ENCODE measurements at regions not wholly inside any gene's neighbourhood (a gene's known extent, or its start where the extent isn't known, plus 50 kb on each side); places are given as distances from the start of the nearest gene placed in this dataset.

DNA sequence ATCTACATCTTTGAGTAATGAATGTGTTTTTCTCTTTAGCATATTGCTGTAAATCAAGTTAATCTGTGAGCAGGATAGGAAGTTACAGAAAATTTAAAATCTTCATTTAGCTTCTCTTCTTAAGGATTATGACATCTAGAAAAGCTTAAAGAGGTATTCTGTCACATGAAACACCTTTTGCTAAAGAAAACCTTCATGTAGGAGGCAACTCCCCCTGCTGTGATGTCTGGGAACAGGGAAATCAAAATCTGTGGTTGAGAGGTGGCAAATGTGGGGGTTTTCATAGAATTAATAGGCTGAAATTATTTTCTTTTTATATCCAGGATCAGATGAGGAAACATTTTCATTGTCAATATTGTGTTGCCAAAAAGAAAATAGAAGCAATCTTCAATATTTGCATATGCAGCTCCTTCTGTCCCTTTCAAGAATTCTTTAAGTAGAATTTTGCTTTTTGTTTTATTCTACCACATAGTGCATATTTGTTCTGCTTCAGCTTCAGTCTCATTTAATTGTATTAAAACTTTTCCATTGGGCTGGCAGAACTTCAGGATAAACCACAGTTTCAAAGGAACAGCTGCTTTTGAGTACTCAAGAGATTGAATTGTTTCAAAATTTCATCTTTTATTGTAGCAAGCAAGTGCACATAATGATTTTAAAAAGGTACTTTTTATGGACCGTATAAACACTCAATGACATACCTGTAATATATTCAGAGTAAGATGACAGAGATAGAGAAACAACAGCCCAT is 128.4 kb downstream of the RAP2B start:
- DNase-seq (ENCODE audit: insufficient read length), result no peak
- no peak for FAIRE-seq
- no peak for TF ChIP-seq TAF1 (IDR thresholded peaks at IDR 0.05; ENCODE audit: borderline replicate concordance, low read depth, low read length)
- no peak for TF ChIP-seq POLR2A (IDR thresholded peaks at IDR 0.05; ENCODE audit: low read depth, low read length)
- TF ChIP-seq POLR2AphosphoS5 (IDR thresholded peaks at IDR 0.05; ENCODE audit: low read depth, low read length), result no peak

DNA sequence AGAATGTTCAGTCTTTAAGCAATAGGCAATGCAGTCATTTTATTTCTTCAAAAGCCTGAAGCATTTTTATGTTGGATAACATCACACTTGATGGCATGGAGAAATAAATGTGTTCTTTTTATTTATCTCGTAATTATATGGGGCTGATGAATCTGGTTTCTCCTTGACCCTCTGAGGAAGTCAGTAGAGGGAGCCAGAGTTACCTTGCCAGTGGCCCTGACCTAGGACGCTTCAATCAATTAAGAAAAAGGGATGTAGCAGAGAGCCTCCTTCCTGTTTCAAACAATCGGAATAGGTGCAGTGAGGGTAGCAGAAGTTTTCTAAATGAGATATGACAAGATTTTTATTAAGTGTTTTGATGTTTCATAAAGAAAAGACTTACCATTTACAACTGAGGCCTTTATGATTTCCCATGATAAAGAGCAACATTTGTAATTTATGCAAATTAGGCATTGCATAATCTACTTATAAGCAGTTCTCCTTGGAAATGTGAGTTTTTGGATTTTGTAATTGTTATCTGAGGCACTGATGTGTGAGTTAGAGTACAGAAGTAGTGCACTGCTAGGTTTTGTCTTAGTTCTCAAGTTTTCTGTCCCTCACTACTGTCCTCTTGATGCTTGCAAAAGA is 129.1 kb downstream of the RAP2B start:
- TF ChIP-seq POLR2AphosphoS5 (IDR thresholded peaks at IDR 0.05; ENCODE audit: low read depth, low read length) (no peak), POLR2A (IDR thresholded peaks at IDR 0.05; ENCODE audit: low read depth, low read length) (no peak), TAF1 (IDR thresholded peaks at IDR 0.05; ENCODE audit: borderline replicate concordance, low read depth, low read length) (no peak)
- DNase-seq (ENCODE audit: insufficient read length) (no peak), FAIRE-seq (no peak)

DNA sequence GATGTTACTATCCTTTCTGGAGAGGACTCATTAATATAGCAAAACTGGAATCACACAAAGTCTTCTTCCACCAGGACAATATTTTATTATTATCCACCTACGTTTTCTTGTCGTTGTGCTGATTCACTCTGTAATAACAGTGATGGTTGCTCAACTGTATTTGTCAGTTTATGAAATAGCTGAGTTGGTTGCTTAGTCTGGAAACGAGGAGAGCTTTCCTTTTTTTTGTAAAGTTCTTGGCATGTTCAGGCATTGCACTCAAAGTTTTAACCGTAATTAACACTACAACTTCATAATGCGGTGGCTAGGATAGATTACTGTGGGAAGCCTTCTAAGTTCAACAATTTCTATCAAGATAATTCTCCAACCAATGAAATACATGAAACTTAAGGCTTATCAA is 131.2 kb downstream of the RAP2B start:
- FAIRE-seq, result no peak
- TF ChIP-seq TAF1 (IDR thresholded peaks at IDR 0.05; ENCODE audit: borderline replicate concordance, low read depth, low read length) (no peak), POLR2AphosphoS5 (IDR thresholded peaks at IDR 0.05; ENCODE audit: low read depth, low read length) (no peak), POLR2A (IDR thresholded peaks at IDR 0.05; ENCODE audit: low read depth, low read length) (no peak)
- no peak for DNase-seq (ENCODE audit: insufficient read length)

DNA sequence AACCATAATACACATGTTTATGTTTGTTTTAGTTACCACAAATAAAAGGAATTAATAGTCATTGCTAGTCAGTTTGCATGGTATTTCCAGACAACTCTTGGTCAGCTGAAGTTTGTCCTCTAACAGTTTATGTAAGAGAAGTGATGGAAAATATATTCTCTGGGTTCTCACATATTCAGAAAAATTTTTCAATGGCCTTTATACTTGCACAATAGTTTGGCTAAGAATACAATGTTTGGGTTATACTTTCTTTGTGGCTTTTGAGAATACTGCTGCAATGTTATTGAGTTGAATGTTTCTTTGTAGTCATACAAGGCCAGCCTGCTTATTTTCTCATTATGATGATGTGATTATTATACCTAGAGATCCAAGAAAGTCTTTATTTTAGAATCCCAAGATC is 133.9 kb downstream of the RAP2B start:
- TF ChIP-seq POLR2A (IDR thresholded peaks at IDR 0.05; ENCODE audit: low read depth, low read length) (no peak), POLR2AphosphoS5 (IDR thresholded peaks at IDR 0.05; ENCODE audit: low read depth, low read length) (no peak), TAF1 (IDR thresholded peaks at IDR 0.05; ENCODE audit: borderline replicate concordance, low read depth, low read length) (no peak)
- no peak for FAIRE-seq

DNA sequence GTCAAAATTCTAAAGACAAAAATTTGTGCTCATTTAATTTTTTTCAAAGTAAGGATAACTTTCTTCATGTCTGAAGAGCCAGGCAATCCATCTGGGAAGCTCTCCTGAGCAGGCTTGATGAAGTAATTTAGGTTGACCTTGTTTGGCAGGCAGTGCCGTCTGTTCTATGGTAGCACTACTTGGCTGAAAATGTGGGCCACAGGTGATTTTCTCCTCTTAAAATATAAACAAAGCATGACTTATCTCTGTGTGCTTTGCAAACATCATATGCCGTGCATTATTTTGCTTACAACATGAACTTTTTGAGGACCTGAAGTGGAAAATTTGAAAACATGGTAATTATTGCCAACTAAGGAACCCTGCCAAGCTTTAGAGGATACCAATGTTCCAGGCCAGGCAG is 143.2 kb downstream of the RAP2B start:
- TF ChIP-seq TAF1 (IDR thresholded peaks at IDR 0.05; ENCODE audit: borderline replicate concordance, low read depth, low read length), result no peak
- TF ChIP-seq POLR2A (IDR thresholded peaks at IDR 0.05; ENCODE audit: low read depth, low read length), result no peak
- no peak for TF ChIP-seq POLR2AphosphoS5 (IDR thresholded peaks at IDR 0.05; ENCODE audit: low read depth, low read length)

More for the DNA sequence above, 133.9 kb downstream of the RAP2B start:
- no peak for DNase-seq (ENCODE audit: insufficient read length)

DNA sequence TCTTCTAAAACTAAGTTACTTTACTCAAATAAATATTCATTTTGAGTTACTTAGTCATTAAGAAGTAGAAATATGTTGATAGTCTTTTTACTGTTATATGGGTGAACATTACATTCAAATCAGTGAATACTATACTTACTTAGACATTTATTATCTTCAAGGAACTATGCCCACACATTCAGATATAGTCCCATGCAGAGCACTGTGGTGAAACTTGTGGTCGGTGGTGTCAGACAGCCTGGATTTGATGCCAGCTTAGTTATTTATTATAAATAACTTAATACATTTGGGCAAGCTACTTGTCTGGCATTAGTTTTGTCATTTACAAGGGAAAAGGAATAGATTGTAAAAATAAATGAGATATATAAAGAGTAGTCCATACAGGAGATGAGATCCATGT is 149.5 kb downstream of the RAP2B start:
- TF ChIP-seq TAF1 (IDR thresholded peaks at IDR 0.05; ENCODE audit: borderline replicate concordance, low read depth, low read length) (no peak), POLR2AphosphoS5 (IDR thresholded peaks at IDR 0.05; ENCODE audit: low read depth, low read length) (no peak), POLR2A (IDR thresholded peaks at IDR 0.05; ENCODE audit: low read depth, low read length) (no peak)
- DNase-seq (ENCODE audit: insufficient read length) (no peak), FAIRE-seq (no peak)

More for the DNA sequence above, 143.2 kb downstream of the RAP2B start:
- no peak for FAIRE-seq
- no peak for DNase-seq (ENCODE audit: insufficient read length)

DNA sequence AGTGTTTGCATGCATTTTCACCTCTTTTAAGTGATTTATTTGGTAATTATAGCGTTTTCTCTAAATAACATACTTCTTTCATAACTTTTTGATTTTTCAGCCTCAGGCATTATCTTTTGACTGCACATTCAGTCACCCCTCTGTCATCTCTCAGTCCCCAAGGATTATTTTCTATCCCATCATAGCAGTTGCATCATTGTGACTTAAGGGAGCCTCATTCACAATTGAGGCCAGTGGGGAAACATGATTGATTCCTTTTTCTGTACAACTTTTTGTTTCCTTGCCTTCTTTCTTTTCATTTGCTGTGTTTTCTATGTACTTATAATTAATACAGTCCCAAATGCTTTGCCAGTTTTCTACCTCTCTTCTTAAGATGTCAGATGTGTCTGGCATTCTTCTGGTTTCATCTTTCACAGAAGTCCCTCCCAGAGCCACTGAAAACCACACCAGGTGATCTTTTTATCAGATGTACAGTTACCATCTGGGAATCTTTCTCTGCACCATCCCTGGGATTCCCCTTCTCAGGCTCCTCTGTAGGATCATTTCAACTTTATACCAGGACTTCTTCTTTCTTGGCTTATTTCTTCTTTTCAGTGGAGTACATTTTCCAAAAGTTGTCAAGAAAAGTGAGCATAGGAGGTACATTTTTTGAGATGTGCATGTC is 151.4 kb downstream of the RAP2B start:
- FAIRE-seq (no peak), DNase-seq (ENCODE audit: insufficient read length) (no peak)
- TF ChIP-seq POLR2A (IDR thresholded peaks at IDR 0.05; ENCODE audit: low read depth, low read length), result no peak
- TF ChIP-seq TAF1 (IDR thresholded peaks at IDR 0.05; ENCODE audit: borderline replicate concordance, low read depth, low read length), result no peak
- TF ChIP-seq POLR2AphosphoS5 (IDR thresholded peaks at IDR 0.05; ENCODE audit: low read depth, low read length), result no peak

DNA sequence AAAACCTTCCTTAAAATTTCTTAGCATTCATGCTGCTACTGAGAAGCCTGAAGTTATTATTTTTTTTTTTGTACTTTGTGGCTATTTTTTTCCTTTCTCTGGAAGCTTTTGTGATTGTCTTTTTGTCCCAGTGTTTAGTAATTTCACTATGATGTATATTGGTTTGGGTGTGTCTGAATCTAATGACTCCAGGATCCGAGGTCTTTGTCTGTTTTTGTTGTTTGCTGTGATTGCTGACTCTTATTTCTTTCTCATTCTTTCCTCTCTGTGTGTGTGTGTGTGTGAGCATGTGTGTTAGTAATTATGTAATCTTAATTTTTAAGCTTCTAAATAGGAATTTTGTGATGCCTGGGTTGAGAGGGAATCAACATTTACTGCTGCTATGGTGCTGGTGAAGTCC is 152.0 kb downstream of the RAP2B start:
- no peak for DNase-seq (ENCODE audit: insufficient read length)
- FAIRE-seq, result no peak
- TF ChIP-seq TAF1 (IDR thresholded peaks at IDR 0.05; ENCODE audit: borderline replicate concordance, low read depth, low read length), result no peak
- TF ChIP-seq POLR2A (IDR thresholded peaks at IDR 0.05; ENCODE audit: low read depth, low read length), result no peak

DNA sequence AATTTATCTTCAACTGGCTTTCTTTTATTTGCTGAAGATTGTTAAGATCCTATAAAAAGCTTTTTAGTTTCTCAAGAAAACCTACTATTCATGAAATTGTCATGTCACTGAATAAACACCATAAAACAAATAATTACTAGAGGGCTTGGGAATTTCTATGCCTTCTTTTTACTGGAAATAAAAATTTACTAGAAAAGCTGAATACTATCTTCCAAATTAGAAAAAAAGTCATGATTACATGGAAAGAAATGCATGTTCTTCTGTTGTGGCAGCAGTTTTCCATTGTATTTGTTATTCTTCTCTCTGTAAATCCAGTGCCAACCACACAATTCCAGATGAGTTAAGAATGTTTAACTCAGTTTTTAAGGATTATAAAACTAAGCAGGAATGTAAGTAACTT is 153.8 kb downstream of the RAP2B start:
- DNase-seq (ENCODE audit: insufficient read length) (no peak), FAIRE-seq (no peak)

DNA sequence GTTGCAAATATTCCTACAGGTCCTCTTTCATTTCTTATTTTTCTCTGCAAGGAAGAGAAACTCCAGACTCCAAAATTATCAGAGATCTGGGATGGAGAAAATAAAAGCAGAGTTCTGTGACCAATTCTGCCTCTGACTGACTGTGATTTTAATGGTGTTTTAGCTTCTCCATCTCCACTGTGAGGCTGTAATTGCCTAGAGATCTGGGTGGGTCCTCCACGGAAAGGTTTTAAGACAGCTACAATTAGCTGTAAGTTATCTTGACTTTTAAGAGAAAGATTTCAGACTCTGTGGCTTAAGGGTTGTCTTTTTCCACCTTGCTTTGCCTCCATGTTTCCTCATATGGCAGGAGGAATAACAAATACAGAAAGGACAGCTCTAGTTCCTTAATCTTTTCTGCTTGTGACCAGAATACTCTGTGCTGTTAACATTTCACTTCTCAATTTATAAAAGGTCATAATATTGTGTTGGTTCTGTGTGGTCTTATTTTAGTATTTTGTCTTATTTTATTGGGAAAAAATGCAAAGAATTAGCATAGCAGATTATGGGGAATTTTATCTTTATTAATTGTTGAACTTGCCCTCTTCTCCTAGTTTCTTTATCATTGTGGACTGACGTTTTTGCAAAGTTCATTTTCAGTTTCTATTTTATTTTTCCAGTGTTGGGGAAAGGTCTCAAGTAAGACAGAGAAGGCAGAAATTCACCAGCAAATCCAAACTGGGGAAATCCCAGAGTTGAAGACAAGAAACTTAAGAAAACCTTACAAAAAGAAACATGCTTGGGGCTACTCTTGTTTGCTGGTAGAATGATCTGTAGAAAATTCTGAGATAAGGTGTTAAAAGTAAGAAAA is 157.9 kb downstream of the RAP2B start:
- TF ChIP-seq POLR2AphosphoS5 (IDR thresholded peaks at IDR 0.05; ENCODE audit: low read depth, low read length) (no peak), TAF1 (IDR thresholded peaks at IDR 0.05; ENCODE audit: borderline replicate concordance, low read depth, low read length) (no peak), POLR2A (IDR thresholded peaks at IDR 0.05; ENCODE audit: low read depth, low read length) (no peak)
- no peak for DNase-seq (ENCODE audit: insufficient read length)
- no peak for FAIRE-seq

More for the DNA sequence above, 153.8 kb downstream of the RAP2B start:
- TF ChIP-seq POLR2AphosphoS5 (IDR thresholded peaks at IDR 0.05; ENCODE audit: low read depth, low read length), result no peak
- TF ChIP-seq POLR2A (IDR thresholded peaks at IDR 0.05; ENCODE audit: low read depth, low read length), result no peak
- no peak for TF ChIP-seq TAF1 (IDR thresholded peaks at IDR 0.05; ENCODE audit: borderline replicate concordance, low read depth, low read length)

DNA sequence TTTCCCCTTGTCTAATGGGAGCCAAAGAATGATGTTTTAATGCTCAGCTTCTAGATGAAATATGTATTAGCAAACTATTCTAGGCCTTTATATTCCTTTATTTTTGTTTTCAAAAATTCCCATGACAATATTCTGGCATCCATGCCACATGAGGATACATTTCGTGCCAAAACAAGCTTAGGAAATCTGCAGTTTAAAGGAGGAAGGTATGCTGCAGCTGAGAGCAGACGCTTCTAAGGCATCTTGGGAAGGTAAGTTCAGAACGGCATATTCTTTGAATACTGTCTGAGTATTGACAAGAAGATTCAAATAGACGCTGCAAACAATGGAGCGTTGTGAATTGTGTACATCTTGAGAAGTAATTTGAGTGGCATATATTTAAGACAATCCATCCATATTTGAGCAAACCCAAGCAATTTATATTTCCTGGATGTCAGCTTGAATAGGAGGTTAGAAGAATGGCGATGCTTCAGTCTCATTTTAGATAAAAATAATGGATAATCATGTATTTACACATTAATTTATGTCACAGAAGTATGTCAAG is 158.6 kb downstream of the RAP2B start:
- DNase-seq (ENCODE audit: insufficient read length), result no peak
- TF ChIP-seq POLR2A (IDR thresholded peaks at IDR 0.05; ENCODE audit: low read depth, low read length), result no peak
- no peak for TF ChIP-seq POLR2AphosphoS5 (IDR thresholded peaks at IDR 0.05; ENCODE audit: low read depth, low read length)
- no peak for TF ChIP-seq TAF1 (IDR thresholded peaks at IDR 0.05; ENCODE audit: borderline replicate concordance, low read depth, low read length)
- no peak for FAIRE-seq
